HUES48 (cell line): ENCODE measurements at regions not wholly inside any gene's neighbourhood (a gene's known extent, or its start where the extent isn't known, plus 50 kb on each side); places are given as distances from the start of the nearest gene placed in this dataset.

Experiments used
- H3K27ac ChIP-seq: one replicate; pipeline ENCODE4 v1.7.0; 2013; ENCODE audit warnings: low read depth, low read length, inconsistent platforms
- H3K27me3 ChIP-seq: 2 replicates; pipeline ENCODE4 v1.6.1; 2013; ENCODE audit warnings: mild to moderate bottlenecking, low read length; ENCODE audit not compliant: control insufficient read depth, insufficient read depth
- H3K36me3 ChIP-seq: 2 replicates; pipeline ENCODE4 v1.6.1; 2013; ENCODE audit warnings: low read length; ENCODE audit not compliant: control insufficient read depth, insufficient read depth
- H3K4me1 ChIP-seq: 2 replicates; pipeline ENCODE4 v1.6.1; 2013; ENCODE audit warnings: mild to moderate bottlenecking, low read length; ENCODE audit not compliant: control insufficient read depth, insufficient read depth
- H3K4me3 ChIP-seq: 2 replicates; pipeline ENCODE4 v1.5.1; 2013; ENCODE audit warnings: mild to moderate bottlenecking, low read depth, low read length
- H3K9ac ChIP-seq: 2 replicates; pipeline ENCODE4 v1.6.1; 2013; ENCODE audit warnings: mild to moderate bottlenecking, low read depth, low read length, moderate library complexity
- H3K9me3 ChIP-seq: 2 replicates; pipeline ENCODE4 v1.6.1; 2013; ENCODE audit warnings: low read length; ENCODE audit not compliant: control insufficient read depth, insufficient read depth

GRCh38 chr14:76306131-76306530 is 69.8 kb upstream of the ESRRB start:
- no peak overlapping the region for H3K9ac ChIP-seq
- H3K36me3 ChIP-seq: no peaks in the 10 kb centered on the region
- H3K4me3 ChIP-seq: no peak overlapping the region
- H3K27me3 ChIP-seq: peaks cover 30% of the 10 kb centered on the region
- no peak overlapping the region for H3K27ac ChIP-seq
- no peaks in the 10 kb centered on the region for H3K9me3 ChIP-seq
- peaks cover 16% of the 10 kb centered on the region for H3K4me1 ChIP-seq

GRCh38 chr14:76307786-76308780 is 67.9 kb upstream of the ESRRB start:
- Histone ChIP-seq H3K9ac (no peak overlapping the region), H3K4me3 (no peak overlapping the region), H3K9me3 (no peaks in the 10 kb centered on the region), H3K36me3 (no peaks in the 10 kb centered on the region), H3K27ac (no peak overlapping the region), H3K27me3 (peaks cover 49% of the 10 kb centered on the region), H3K4me1 (peaks cover 35% of the 10 kb centered on the region)

- Histone ChIP-seq H3K4me3 (no peak overlapping the region), H3K9ac (no peak overlapping the region), H3K27ac (no peak overlapping the region), H3K9me3 (no peaks in the 10 kb centered on the region), H3K36me3 (no peaks in the 10 kb centered on the region), H3K27me3 (peaks cover 51% of the 10 kb centered on the region), H3K4me1 (peaks cover 50% of the 10 kb centered on the region)
These were observed 66.3 kb upstream of the ESRRB start for GRCh38 chr14:76309572-76310162.

GRCh38 chr14:76311079-76311758 is 64.7 kb upstream of the ESRRB start:
- H3K27ac ChIP-seq: peak overlapping the region; percentile 43
- H3K4me1 ChIP-seq: peaks cover 58% of the 10 kb centered on the region
- peak overlapping the region; percentile 45 for H3K4me3 ChIP-seq
- no peaks in the 10 kb centered on the region for H3K9me3 ChIP-seq
- H3K27me3 ChIP-seq: peaks cover 63% of the 10 kb centered on the region
- no peaks in the 10 kb centered on the region for H3K36me3 ChIP-seq
- H3K9ac ChIP-seq: no peak overlapping the region

- no peaks in the 10 kb centered on the region for H3K36me3 ChIP-seq
- H3K4me3 ChIP-seq: no peak overlapping the region
- no peak overlapping the region for H3K9ac ChIP-seq
- peak overlapping the region; percentile 22 for H3K27ac ChIP-seq
- H3K27me3 ChIP-seq: peaks cover 67% of the 10 kb centered on the region
- H3K4me1 ChIP-seq: peaks cover 58% of the 10 kb centered on the region
- no peaks in the 10 kb centered on the region for H3K9me3 ChIP-seq
These were observed 63.1 kb upstream of the ESRRB start for GRCh38 chr14:76312821-76313220.

GRCh38 chr14:76313303-76313702 is 62.6 kb upstream of the ESRRB start:
- no peaks in the 10 kb centered on the region for H3K36me3 ChIP-seq
- H3K27ac ChIP-seq: no peak overlapping the region
- H3K9me3 ChIP-seq: no peaks in the 10 kb centered on the region
- H3K9ac ChIP-seq: no peak overlapping the region
- peaks cover 65% of the 10 kb centered on the region for H3K27me3 ChIP-seq
- H3K4me3 ChIP-seq: peak overlapping the region; percentile 25; the same call in 1 of the 2 replicates
- peaks cover 58% of the 10 kb centered on the region for H3K4me1 ChIP-seq

GRCh38 chr14:76313852-76314251 is 62.1 kb upstream of the ESRRB start:
- Histone ChIP-seq H3K27ac (peak overlapping the region; percentile 68), H3K27me3 (peaks cover 60% of the 10 kb centered on the region), H3K4me3 (peak overlapping the region; percentile 25; the same call in 1 of the 2 replicates), H3K4me1 (peaks cover 58% of the 10 kb centered on the region), H3K9me3 (no peaks in the 10 kb centered on the region), H3K36me3 (no peaks in the 10 kb centered on the region), H3K9ac (no peak overlapping the region)

- no peak overlapping the region for H3K9ac ChIP-seq
- no peaks in the 10 kb centered on the region for H3K9me3 ChIP-seq
- H3K27me3 ChIP-seq: peaks cover 53% of the 10 kb centered on the region
- peak overlapping the region; percentile 68 for H3K27ac ChIP-seq
- peaks cover 57% of the 10 kb centered on the region for H3K4me1 ChIP-seq
- H3K36me3 ChIP-seq: no peaks in the 10 kb centered on the region
- no peak overlapping the region for H3K4me3 ChIP-seq
These were observed 61.4 kb upstream of the ESRRB start for GRCh38 chr14:76314521-76315034.

GRCh38 chr14:76320486-76320885 is 55.5 kb upstream of the ESRRB start:
- Histone ChIP-seq H3K9me3 (no peaks in the 10 kb centered on the region), H3K4me1 (no peaks in the 10 kb centered on the region; the same call in 1 of the 2 replicates), H3K27me3 (peaks cover 12% of the 10 kb centered on the region), H3K36me3 (no peaks in the 10 kb centered on the region), H3K4me3 (no peak overlapping the region), H3K27ac (no peak overlapping the region), H3K9ac (no peak overlapping the region)

- Histone ChIP-seq H3K27ac (no peak overlapping the region), H3K9me3 (no peaks in the 10 kb centered on the region), H3K36me3 (no peaks in the 10 kb centered on the region), H3K27me3 (peaks cover 7% of the 10 kb centered on the region), H3K4me3 (no peak overlapping the region), H3K9ac (no peak overlapping the region), H3K4me1 (no peaks in the 10 kb centered on the region; the same call in 1 of the 2 replicates)
These were observed 55.0 kb upstream of the ESRRB start for GRCh38 chr14:76320975-76321374.
